RWPE1 (cell line): ENCODE measurements at regions not wholly inside any gene's neighbourhood (a gene's known extent, or its start where the extent isn't known, plus 50 kb on each side); places are given as distances from the start of the nearest gene placed in this dataset.

Source experiments
- CTCF ChIA-PET: fragments of 350-600 bp; sonication (Branson Sonifier 250); formaldehyde crosslinking; extraction: SDS; loops from one replicate; lab custom pipeline; 2021; lab: Yijun Ruan, JAX
- POLR2A ChIA-PET: fragments of 400-600 bp; formaldehyde crosslinking; extraction: SDS; loops from one replicate; lab custom pipeline; 2020; ENCODE audit warnings: antibody characterized with exemption; ENCODE audit not compliant: low non-redundant PET; lab: Yijun Ruan, JAX
- DNase-seq: peaks from one replicate; pipeline ENCODE4 v3.0.0; 2012; ENCODE audit warnings: low spot score
- H3K27ac ChIP-seq: fragments of 450-650 bp; 2 replicates; pipeline ENCODE4 v1.5.1; 2017
- CTCF ChIP-seq: fragments of 450-650 bp; conservative IDR thresholded peaks from 2 replicates; pipeline ENCODE4 v1.5.1; 2017; ENCODE audit warnings: low read depth, mild to moderate bottlenecking

GRCh38 chr12:105453316-105453715 lies 122.8 kb downstream of the C12orf75 start:
- POLR2A ChIA-PET, result no interaction called here
- no peak for TF ChIP-seq CTCF

GRCh38 chr12:105454688-105455087 lies 124.2 kb downstream of the C12orf75 start:
- DNase-seq, result no peak
- POLR2A ChIA-PET, result interaction anchor here (0.6 kb wide), 1 partner anchor 114 kb away, joined by 6 read pairs; no protein-coding TSS in a partner anchor
- CTCF ChIA-PET, result interaction anchor here (0.6 to 1.2 kb wide), 3 partner anchors 33 to 1309 kb away, joined by 3 to 4 read pairs (median 3); no protein-coding TSS in a partner anchor
- H3K27ac ChIP-seq, result no peak overlapping the region
- no peak for TF ChIP-seq CTCF

More at GRCh38 chr12:105453316-105453715, 122.8 kb downstream of the C12orf75 start:
- no peak overlapping the region for H3K27ac ChIP-seq
- DNase-seq, result no peak
- CTCF ChIA-PET, result interaction anchor here (1.2 kb wide), 1 partner anchor 696 kb away, joined by 4 read pairs; no protein-coding TSS in a partner anchor

- ChIA-PET POLR2A (interaction anchor here (0.6 kb wide), 1 partner anchor 114 kb away, joined by 6 read pairs; no protein-coding TSS in a partner anchor), CTCF (interaction anchor here (0.5 to 0.8 kb wide), 5 partner anchors 34 to 1308 kb away, joined by 3 to 6 read pairs (median 3); no protein-coding TSS in a partner anchor)
- no peak overlapping the region for H3K27ac ChIP-seq
- peak; percentile 17 for TF ChIP-seq CTCF
- peak; percentile 35 for DNase-seq
These were observed 124.8 kb downstream of the C12orf75 start for GRCh38 chr12:105455261-105455660.

GRCh38 chr12:105457026-105457425 lies 126.5 kb downstream of the C12orf75 start:
- POLR2A ChIA-PET, result no interaction called here
- CTCF ChIA-PET, result no interaction called here
- H3K27ac ChIP-seq, result no peak overlapping the region
- no peak for DNase-seq
- no peak for TF ChIP-seq CTCF

GRCh38 chr12:105459760-105460330 lies 129.4 kb downstream of the C12orf75 start:
- no peak for TF ChIP-seq CTCF
- no peak for DNase-seq
- no peak overlapping the region for H3K27ac ChIP-seq
- CTCF ChIA-PET, result interaction anchor here (0.6 kb wide), 1 partner anchor 94 kb away, joined by 3 read pairs; no protein-coding TSS in a partner anchor
- POLR2A ChIA-PET, result no interaction called here

- ChIA-PET POLR2A (no interaction called here), CTCF (no interaction called here)
- no peak for DNase-seq
- TF ChIP-seq CTCF, result no peak
- no peak overlapping the region for H3K27ac ChIP-seq
These were observed 130.9 kb downstream of the C12orf75 start for GRCh38 chr12:105461271-105461943.
